Sigmoid colon (tissue), 4 donors: ENCODE measurements at regions not wholly inside any gene's neighbourhood (a gene's known extent, or its start where the extent isn't known, plus 50 kb on each side); places are given as distances from the start of the nearest gene placed in this dataset.

Experiments used
- CTCF ChIP-seq, 4 experiments: fragments of 450-650 bp in 3 of 4; fragments of 200-600 bp in 1 of 4; IDR thresholded peaks; one replicate each; pipeline ENCODE4 v1.5.1; 2016 to 2019; ENCODE audit warnings: antibody characterized with exemption in 4 of 4, mild to moderate bottlenecking in 3 of 4, moderate library complexity in 2 of 4
- EP300 ChIP-seq, 4 donors: sonication (generic); formaldehyde crosslinking; IDR thresholded peaks; one replicate each; pipeline ENCODE4 v1.6.1; 2017; ENCODE audit warnings: antibody characterized with exemption in 4 of 4

- no peak for TF ChIP-seq EP300 (IDR thresholded peaks at IDR 0.05)
- TF ChIP-seq CTCF (IDR thresholded peaks at IDR 0.05): no peak
Observed at GRCh38 chr2:37563375-37564015, 107.9 kb downstream of the CDC42EP3 start.
